ENCODE measurements at regions not wholly inside any gene's neighbourhood (a gene's known extent, or its start where the extent isn't known, plus 50 kb on each side); places are given as distances from the start of the nearest gene placed in this dataset.

- DNase-seq (ENCODE audit: low spot score): no peak
Measured at GRCh38 chr15:95260856-95261255, 1029.5 kb downstream of the MCTP2 start.

- DNase-seq (ENCODE audit: low spot score): no peak
Measured at GRCh38 chr15:95261546-95261945, 1030.2 kb downstream of the MCTP2 start.

GRCh38 chr15:95261968-95262367 is 1030.6 kb downstream of the MCTP2 start:
- DNase-seq (ENCODE audit: low spot score): no peak

GRCh38 chr15:95262866-95263564 is 1031.7 kb downstream of the MCTP2 start:
- no peak for DNase-seq (ENCODE audit: low spot score)

- DNase-seq (ENCODE audit: low spot score): no peak
Measured at GRCh38 chr15:95263751-95264150, 1032.4 kb downstream of the MCTP2 start.

- DNase-seq (ENCODE audit: low spot score): no peak
Measured at GRCh38 chr15:95265419-95265997, 1034.1 kb downstream of the MCTP2 start.

- DNase-seq (ENCODE audit: low spot score): no peak
Measured at GRCh38 chr15:95266451-95267061, 1035.2 kb downstream of the MCTP2 start.

- DNase-seq (ENCODE audit: low spot score): no peak
Measured at GRCh38 chr15:95267481-95267880, 1036.1 kb downstream of the MCTP2 start.

- peak; percentile 54 for DNase-seq (ENCODE audit: low spot score)
Measured at GRCh38 chr15:95269242-95270183, 1038.2 kb downstream of the MCTP2 start.

- DNase-seq (ENCODE audit: low spot score): no peak
Measured at GRCh38 chr15:95274101-95274500, 1042.7 kb downstream of the MCTP2 start.

GRCh38 chr15:95277266-95277665 is 1045.9 kb downstream of the MCTP2 start:
- no peak for DNase-seq (ENCODE audit: low spot score)

- DNase-seq (ENCODE audit: low spot score): no peak
Measured at GRCh38 chr15:95278532-95279245, 1047.3 kb downstream of the MCTP2 start.

- no peak for DNase-seq (ENCODE audit: low spot score)
Measured at GRCh38 chr15:95279277-95280019, 1048.1 kb downstream of the MCTP2 start.

GRCh38 chr15:95280711-95281110 is 1049.3 kb downstream of the MCTP2 start:
- DNase-seq (ENCODE audit: low spot score): no peak

- DNase-seq (ENCODE audit: low spot score): no peak
Measured at GRCh38 chr15:95281470-95281869, 1049.0 kb upstream of the NR2F2 start.

- no peak for DNase-seq (ENCODE audit: low spot score)
Measured at GRCh38 chr15:95284492-95284891, 1046.0 kb upstream of the NR2F2 start.

GRCh38 chr15:95284933-95285421 is 1045.5 kb upstream of the NR2F2 start:
- no peak for DNase-seq (ENCODE audit: low spot score)

GRCh38 chr15:95286352-95286880 is 1044.1 kb upstream of the NR2F2 start:
- DNase-seq (ENCODE audit: low spot score): no peak

GRCh38 chr15:95287720-95288103 is 1042.8 kb upstream of the NR2F2 start:
- DNase-seq (ENCODE audit: low spot score): no peak

GRCh38 chr15:95288626-95289025 is 1041.9 kb upstream of the NR2F2 start:
- no peak for DNase-seq (ENCODE audit: low spot score)
